AG09319 (cell line): ENCODE measurements at regions not wholly inside any gene's neighbourhood (a gene's known extent, or its start where the extent isn't known, plus 50 kb on each side); places are given as distances from the start of the nearest gene placed in this dataset.
"Not testable (repeated sequence)": the region's sequence is repeated elsewhere in the genome, so short reads cannot be mapped to it uniquely, and the experiment has no call there.

Experiments used
- DNase-seq: peaks from one replicate; pipeline ENCODE4 v3.0.0-alpha.2; 2010; ENCODE audit warnings: low read depth; ENCODE audit errors: extremely low read depth

DNA sequence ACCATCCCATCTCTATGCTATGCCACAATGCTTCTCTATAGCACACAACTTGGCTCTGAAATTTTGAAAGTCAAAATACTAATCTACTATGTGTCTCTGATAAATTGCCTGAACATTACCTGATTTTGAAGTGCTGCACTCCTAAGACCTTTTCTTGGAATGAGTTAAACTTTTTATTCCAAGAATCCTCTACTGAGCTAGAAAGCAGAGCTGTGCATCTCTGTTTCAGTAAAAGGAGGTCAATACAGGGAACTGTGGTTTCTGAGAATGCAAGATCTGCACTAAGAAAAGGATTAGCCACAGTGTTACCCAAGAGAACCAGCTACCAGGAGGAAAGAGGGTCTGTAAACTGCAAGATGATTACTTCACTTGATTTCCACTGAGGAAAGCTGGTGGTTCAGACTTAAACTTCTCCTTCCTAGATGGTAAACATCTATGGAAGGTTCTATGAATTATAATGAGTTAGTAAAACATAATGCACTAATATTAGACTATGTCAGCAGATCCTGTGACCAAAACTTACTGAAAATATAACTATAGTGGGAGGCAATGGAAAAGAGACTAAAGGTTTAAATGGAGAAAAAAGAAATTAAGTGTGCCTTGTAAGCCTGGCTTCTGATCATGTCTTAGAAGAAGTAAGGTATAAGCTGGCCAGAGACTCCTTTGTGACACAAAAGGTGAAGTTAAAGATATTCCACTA lies 588.0 kb upstream of the DEFB115 start:
- not testable (repeated sequence) for DNase-seq

DNA sequence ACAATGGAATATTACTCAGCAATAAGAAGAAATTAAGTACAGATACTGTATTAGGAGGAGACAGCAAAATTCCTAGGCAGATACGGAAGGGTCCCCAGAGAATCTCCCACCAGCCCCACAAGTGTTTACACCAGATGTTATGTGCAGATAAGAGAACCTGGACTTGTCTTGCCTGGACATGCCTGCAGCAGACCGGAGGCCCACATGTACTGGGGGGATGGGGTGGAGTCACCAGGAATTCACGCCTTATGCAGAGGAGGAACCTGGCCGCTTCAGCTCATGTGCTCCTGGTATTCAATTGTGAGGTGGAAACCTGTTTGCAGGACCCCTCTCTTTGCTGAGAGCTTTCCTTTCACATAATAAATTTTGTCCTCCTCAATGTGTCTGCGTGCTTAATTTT lies 586.3 kb upstream of the DEFB115 start:
- not testable (repeated sequence) for DNase-seq

DNA sequence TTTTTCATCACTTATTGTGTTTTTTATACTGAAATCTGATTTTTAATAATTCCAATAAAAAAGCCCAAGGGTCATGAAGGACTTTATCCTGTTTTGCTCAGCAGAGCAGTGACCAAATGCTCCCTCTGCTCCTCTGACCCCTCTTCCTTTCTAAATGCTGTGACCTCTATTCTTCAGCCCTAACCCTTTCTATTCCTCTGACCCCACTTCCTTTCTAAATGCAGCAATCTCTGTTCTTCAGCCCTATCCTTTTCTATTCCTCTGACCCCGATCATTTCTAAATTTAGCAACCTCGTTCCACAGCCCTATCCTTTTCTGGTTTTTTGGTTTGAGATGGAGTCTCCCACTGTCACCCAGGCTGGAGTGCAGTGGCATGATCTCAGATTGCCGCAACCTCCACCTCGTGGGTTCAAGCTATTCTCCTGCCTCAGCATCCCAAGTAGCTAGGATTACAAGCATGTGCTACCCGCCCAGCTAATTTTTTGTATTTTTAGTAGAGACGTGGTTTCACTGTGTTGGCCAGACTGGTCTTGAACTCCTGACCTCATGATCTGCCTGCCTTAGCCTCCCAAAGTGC lies 581.4 kb upstream of the DEFB115 start:
- not testable (repeated sequence) for DNase-seq

DNA sequence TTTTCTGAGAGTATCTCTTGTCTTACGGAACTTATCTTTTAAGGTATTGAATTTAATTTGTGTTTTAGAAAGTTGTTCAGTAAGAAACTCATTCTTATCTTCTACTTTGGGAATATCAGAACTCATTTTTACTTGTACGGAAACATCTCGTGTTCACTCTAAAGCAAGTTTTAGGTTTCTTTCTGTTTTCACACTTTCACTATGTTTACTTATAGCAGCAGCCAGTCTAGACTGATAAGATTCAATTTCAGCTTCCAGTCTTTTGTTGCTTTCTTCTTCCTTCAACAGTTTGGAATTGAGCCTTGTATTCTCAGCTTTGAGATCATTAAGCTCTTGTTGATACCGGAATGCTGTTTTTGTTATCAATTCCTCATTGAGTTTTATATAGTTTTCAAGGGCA lies 575.2 kb upstream of the DEFB115 start:
- not testable (repeated sequence) for DNase-seq

DNA sequence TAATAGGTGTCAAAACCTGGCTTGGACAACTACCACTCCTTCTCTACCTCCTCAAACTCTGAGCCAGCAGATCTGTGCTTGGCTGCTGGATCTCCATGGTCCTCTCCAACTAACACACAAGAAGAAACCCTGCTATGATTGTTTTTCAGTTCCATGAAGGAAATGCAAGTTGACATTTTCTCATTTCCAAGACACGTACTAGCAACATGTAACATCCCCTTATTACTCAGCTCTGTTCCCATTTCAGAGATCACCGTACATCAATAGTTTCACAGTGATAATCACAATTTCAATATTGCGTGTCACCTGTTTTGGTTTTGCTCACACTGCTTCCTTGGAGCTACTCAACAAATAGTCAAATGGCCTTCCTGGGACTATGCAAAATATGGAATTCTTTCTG lies 544.6 kb upstream of the DEFB115 start:
- DNase-seq: not testable (repeated sequence)

DNA sequence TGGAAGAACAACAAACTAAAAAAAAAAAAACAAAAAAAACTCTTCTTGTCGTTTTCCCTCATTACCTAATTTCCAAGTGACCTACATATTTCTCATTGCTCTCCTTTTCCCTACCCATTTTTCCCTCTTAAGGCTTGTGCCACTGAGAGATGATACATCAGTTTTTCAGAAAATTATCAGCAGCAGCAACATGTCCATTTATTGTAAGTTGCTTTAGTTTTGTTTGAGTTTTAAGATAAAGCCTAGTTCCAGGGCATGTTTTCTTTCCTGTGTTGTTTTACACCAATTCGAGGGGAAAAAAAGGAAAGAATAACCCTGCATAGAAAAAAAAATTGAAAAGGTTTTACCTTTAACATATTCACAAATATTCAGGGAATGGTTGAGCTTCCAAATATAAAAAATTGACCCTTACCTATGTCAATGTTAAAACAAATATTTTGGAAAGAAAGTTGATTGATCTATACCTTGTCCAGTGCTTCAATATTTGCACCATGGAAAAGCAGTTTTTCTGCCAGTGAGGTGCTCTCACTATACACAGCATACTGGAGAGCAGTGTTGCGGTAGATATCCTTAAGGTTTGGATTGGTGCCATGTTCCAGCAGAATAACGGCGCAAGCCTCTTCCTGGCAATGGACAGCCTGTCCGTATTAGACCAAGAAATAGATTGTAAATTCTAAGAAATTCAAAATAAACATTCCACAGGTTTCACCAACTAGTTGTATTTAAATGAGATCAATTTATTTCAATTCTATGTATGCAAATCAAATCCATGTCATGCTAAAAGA lies 537.9 kb upstream of the DEFB115 start:
- not testable (repeated sequence) for DNase-seq

DNA sequence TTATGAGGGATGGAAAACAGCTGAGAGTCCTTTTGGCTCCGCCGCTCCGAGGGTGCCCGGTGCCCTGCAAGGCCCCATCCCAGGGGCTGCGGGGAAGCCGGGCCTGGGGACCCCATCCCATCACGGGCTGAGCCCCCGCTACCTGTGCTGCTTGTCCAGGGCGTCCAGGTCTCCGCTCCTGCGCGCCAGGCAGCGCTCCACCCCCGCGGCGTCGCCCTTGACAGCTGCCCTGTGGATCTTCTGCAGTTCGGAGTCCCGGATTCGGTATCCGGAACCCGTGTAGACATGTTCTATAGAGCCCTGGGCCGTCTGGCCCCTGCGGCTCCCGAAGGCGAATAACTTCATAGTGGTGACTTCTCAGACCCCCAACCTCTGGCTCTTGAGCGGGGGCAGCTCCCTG lies 534.0 kb upstream of the DEFB115 start:
- DNase-seq: not testable (repeated sequence)

DNA sequence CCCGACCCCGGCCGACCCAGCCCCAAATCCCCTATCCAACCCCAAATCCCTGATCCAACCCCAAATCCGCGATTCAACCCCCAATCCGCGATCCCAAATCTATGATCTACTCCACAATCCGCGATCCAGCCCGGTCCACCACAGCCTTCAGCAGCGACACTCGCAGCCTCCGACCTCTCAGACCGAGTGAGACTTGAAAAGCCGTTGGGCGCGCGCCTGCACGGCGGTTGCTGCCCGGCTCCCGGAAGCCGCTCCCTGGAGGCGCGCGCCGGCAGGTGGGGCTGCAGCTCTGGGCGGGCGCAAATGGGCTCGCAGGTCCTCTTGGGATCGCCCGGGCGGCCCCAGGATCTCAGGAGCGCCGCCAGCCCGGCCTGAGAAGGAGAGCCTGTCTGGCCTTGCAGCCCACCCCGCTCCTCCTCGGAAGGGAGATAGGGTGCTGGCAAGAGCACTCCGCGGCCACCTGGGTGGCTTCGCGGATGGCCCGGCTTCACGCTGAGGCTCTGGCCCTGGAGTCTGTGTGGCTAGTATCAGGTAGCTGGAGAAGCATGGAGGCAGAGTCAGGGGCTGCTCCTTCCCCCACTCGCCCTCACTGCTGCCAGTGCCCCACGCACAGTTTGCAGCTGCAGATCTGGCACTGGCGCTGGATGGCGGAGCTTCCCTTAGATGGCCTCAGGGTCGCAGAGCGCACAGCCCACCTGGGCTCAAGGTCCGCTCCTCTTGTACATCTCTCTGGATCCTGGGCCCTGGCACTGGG lies 533.4 kb upstream of the DEFB115 start:
- not testable (repeated sequence) for DNase-seq

DNA sequence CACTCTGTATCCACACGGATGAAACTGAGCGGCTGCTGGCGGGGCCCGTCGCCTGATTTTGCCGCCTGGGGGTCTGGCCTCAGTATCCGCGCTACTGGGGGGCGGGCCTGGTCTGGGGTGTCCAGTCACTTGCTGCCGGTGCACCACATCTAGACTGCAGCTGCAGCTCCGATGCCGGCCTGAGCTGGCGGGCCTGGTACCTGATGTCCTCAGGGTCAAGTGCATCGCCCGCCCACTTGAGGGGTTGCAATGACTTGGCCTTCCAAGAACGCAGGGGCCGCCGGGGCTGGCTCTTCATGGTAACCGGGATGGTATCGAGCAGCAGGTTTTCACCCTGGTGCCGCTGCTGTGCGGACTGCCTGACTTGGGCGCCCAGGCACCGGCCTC lies 532.8 kb upstream of the DEFB115 start:
- not testable (repeated sequence) for DNase-seq

DNA sequence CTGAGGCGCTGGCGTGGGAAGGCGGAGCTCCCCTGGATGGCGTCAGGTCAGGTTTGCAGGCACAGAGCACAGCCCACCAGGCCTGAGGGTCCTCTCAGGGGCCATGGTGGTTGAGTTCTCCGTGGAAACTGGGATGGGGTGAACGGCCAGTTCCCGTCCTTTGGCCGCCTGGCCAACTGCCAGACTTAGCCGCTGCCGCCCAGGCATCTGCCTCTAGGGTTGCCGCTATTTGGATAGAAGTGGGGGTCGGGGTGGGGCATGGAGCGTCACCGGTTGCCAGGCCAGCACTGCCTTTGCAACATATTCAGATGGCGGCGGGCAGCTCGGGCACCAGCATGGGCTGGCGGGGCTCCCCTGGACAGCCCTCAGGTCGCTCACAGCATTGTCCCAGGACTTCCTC lies 532.3 kb upstream of the DEFB115 start:
- DNase-seq: not testable (repeated sequence)

DNA sequence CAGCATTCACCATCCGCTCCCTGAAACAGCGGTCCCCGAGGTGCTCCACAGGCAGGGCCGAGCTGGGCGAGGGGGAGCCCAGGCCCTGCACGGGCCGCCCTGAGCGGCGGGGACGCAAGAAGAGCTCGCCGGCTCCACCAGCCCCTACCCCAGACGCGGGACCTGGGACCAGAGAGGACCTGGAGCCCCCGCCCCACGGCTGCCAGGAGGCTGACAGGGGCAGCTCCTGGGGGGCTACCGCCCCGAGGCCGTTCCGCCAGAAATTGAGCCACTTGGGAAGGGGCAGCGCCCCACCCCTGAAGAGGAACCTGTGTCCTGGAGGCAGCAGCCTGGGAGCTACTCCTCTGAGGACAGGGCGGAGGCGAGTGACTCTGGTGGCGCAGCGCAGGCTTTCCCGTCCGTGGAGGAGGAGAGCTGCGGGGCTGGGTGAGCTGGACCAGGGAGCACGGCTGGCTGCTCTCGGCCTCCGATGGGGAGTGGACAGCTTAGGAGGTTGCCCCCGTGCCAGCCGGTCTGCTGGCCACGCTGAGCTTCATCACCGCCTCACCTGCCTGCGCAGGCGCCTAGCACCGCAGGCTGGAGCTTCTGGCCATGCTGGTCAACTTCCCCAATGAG lies 529.1 kb upstream of the DEFB115 start:
- not testable (repeated sequence) for DNase-seq
